Loucy (cell line): ENCODE measurements at regions not wholly inside any gene's neighbourhood (a gene's known extent, or its start where the extent isn't known, plus 50 kb on each side); places are given as distances from the start of the nearest gene placed in this dataset.

Experiments used
- EZH2phosphoT487 ChIP-seq: fragments of 200-600 bp; IDR thresholded peaks from 2 replicates; pipeline ENCODE4 v1.6.1; 2018; ENCODE audit warnings: antibody characterized with exemption, mild to moderate bottlenecking, moderate library complexity, borderline replicate concordance
- TF ChIP-seq, protein P1 (sequence below): fragments of 200-600 bp; sonication (generic); conservative IDR thresholded peaks from 2 replicates; pipeline ENCODE4 v1.5.1; 2014; ENCODE audit warnings: mild to moderate bottlenecking, antibody characterized with exemption, low read length

DNA sequence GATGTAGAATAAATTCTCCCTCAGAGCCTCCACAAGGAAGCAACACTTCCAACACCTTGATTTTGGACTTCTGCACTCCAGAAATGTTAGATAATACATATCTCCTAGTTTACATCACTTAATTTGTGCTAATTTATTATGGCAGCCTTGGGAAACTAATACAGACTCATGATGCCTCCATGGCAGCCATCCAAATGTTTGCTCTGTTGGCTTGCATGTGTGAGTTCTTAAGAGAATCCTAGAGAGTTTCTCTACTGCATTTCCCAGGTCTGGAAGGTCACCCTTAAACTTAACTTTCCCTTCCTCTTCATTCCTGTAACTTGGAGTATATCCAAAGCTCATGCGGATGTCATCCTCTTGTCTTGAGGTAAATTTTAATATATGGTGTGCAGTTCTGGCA, 956.1 kb downstream of the ADGRL3 start:
- TF ChIP-seq, protein P1, sequence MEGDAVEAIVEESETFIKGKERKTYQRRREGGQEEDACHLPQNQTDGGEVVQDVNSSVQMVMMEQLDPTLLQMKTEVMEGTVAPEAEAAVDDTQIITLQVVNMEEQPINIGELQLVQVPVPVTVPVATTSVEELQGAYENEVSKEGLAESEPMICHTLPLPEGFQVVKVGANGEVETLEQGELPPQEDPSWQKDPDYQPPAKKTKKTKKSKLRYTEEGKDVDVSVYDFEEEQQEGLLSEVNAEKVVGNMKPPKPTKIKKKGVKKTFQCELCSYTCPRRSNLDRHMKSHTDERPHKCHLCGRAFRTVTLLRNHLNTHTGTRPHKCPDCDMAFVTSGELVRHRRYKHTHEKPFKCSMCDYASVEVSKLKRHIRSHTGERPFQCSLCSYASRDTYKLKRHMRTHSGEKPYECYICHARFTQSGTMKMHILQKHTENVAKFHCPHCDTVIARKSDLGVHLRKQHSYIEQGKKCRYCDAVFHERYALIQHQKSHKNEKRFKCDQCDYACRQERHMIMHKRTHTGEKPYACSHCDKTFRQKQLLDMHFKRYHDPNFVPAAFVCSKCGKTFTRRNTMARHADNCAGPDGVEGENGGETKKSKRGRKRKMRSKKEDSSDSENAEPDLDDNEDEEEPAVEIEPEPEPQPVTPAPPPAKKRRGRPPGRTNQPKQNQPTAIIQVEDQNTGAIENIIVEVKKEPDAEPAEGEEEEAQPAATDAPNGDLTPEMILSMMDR = no peak
- no peak for TF ChIP-seq EZH2phosphoT487
